Mammary epithelial cell (primary cell): ENCODE measurements at regions not wholly inside any gene's neighbourhood (a gene's known extent, or its start where the extent isn't known, plus 50 kb on each side); places are given as distances from the start of the nearest gene placed in this dataset.

Experiments
- CTCF ChIP-seq, 2 donors: IDR thresholded peaks in 1 of 2; conservative IDR thresholded peaks in 1 of 2; 2 replicates each; pipeline ENCODE4 v1.5.1; 2011 to 2012; ENCODE audit warnings: inconsistent platforms in 2 of 2, low read length in 2 of 2, mild to moderate bottlenecking in 2 of 2, control low read depth in 1 of 2, low read depth in 1 of 2; ENCODE audit not compliant: insufficient read depth in 1 of 2; ENCODE audit errors: extremely low read depth in 1 of 2
- EZH2 ChIP-seq: IDR thresholded peaks from 2 replicates; pipeline ENCODE4 v1.6.1; 2012; ENCODE audit warnings: low read length, inconsistent platforms, borderline replicate concordance

GRCh38 chr6:67141005-67141404 is 1434.0 kb upstream of the EYS start:
- TF ChIP-seq EZH2 (no peak), CTCF (conservative IDR thresholded peaks at IDR 0.05 in 1 of 2, IDR thresholded peaks at IDR 0.05 in 1 of 2; ENCODE audit: extremely low read depth in 1 of 2, insufficient read depth in 1 of 2, low read depth in 1 of 2, low read length in 2 of 2) (no peak)
